HEK293T (cell line): ENCODE measurements at regions not wholly inside any gene's neighbourhood (a gene's known extent, or its start where the extent isn't known, plus 50 kb on each side); places are given as distances from the start of the nearest gene placed in this dataset.
"Not testable (repeated sequence)": the region's sequence is repeated elsewhere in the genome, so short reads cannot be mapped to it uniquely, and the experiment has no call there.

Source experiments
- CTCF ChIA-PET: fragments of 350-600 bp; formaldehyde crosslinking; extraction: SDS; loops from one replicate; lab custom pipeline; 2021; ENCODE audit warnings: antibody characterized with exemption, inconsistent platforms; lab: Yijun Ruan, JAX
- POLR2A ChIA-PET: fragments of 350-600 bp; formaldehyde crosslinking; extraction: SDS; loops from one replicate; lab custom pipeline; 2020; ENCODE audit warnings: antibody characterized with exemption, inconsistent platforms; lab: Yijun Ruan, JAX
- DNase-seq: peaks from one replicate; pipeline ENCODE4 v3.0.0; 2012; ENCODE audit warnings: mixed read lengths; ENCODE audit errors: extremely low spot score
- ARNT ChIP-seq: fragments of 450-650 bp; IDR thresholded peaks from 2 replicates; pipeline ENCODE4 v1.6.1; 2017; ENCODE audit warnings: mild to moderate bottlenecking
- BHLHE40 ChIP-seq: fragments of 450-650 bp; IDR thresholded peaks from 2 replicates; pipeline ENCODE4 v1.6.1; 2016; ENCODE audit warnings: mild to moderate bottlenecking, moderate library complexity, borderline replicate concordance
- CTBP1 ChIP-seq: fragments of 450-650 bp; IDR thresholded peaks from 2 replicates; pipeline ENCODE4 v1.6.1; 2016; ENCODE audit warnings: borderline replicate concordance
- ELF4 ChIP-seq: fragments of 450-650 bp; IDR thresholded peaks from 2 replicates; pipeline ENCODE4 v1.6.1; 2017; ENCODE audit warnings: antibody characterized with exemption
- FOXA1 ChIP-seq: fragments of 450-650 bp; IDR thresholded peaks from 2 replicates; pipeline ENCODE4 v1.6.1; 2016; ENCODE audit warnings: mild to moderate bottlenecking
- FOXK2 ChIP-seq: fragments of 450-650 bp; IDR thresholded peaks from 2 replicates; pipeline ENCODE4 v1.6.1; 2016; ENCODE audit warnings: mild to moderate bottlenecking
- FOXM1 ChIP-seq: fragments of 450-650 bp; IDR thresholded peaks from 2 replicates; pipeline ENCODE4 v1.6.1; 2017; ENCODE audit warnings: mild to moderate bottlenecking, borderline replicate concordance
- HDGF ChIP-seq: fragments of 450-650 bp; IDR thresholded peaks from 2 replicates; pipeline ENCODE4 v1.6.1; 2017; ENCODE audit warnings: antibody characterized with exemption, borderline replicate concordance
- L3MBTL2 ChIP-seq: fragments of 450-650 bp; conservative IDR thresholded peaks from 2 replicates; pipeline ENCODE4 v1.6.1; 2016; ENCODE audit warnings: mild to moderate bottlenecking
- LEF1 ChIP-seq: fragments of 450-650 bp; IDR thresholded peaks from 2 replicates; pipeline ENCODE4 v1.6.1; 2017; ENCODE audit warnings: mild to moderate bottlenecking, borderline replicate concordance
- NFRKB ChIP-seq: fragments of 450-650 bp; IDR thresholded peaks from 2 replicates; pipeline ENCODE4 v1.6.1; 2016; ENCODE audit warnings: mild to moderate bottlenecking, moderate library complexity
- SP1 ChIP-seq: fragments of 450-650 bp; IDR thresholded peaks from 2 replicates; pipeline ENCODE4 v1.6.1; 2017
- SUZ12 ChIP-seq: fragments of 450-650 bp; IDR thresholded peaks from 2 replicates; pipeline ENCODE4 v1.6.1; 2016; ENCODE audit warnings: mild to moderate bottlenecking
- TARDBP ChIP-seq: fragments of 450-650 bp; IDR thresholded peaks from 2 replicates; pipeline ENCODE4 v1.6.1; 2016
- ZNF384 ChIP-seq: fragments of 450-650 bp; IDR thresholded peaks from 2 replicates; pipeline ENCODE4 v1.6.1; 2016
- TF ChIP-seq, protein P1 (sequence below): fragments of 450-650 bp; IDR thresholded peaks from 2 replicates; pipeline ENCODE4 v1.6.1; 2016

DNA sequence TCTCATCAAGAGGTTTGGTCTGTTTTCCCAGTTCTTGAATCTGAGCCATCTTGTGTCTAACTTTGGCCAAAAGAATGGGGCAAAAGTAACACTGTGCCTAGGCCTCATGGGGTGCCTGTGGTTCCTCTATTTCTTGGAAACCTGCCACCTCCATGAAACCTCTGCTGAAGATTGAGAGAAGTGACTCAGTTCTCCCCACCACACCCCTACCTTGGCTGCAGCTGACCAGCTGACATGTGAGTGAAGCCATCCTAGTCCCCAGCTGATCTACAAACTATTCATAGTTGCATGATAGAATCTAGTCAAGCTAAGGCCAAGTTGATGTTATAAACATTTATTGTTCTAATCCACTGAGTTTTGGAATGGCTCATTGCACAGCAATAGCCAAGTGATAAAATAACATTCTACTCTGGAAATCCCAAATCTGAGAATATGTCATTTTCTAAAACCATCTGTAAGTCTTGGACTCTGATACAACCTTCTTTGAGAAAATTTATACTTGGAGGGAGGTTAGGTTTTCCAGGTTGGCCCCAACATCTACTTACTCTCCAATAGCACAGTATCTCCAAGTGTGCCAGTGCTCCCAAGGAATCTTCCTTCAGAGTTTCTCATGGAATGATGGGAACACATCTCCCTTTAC, 107.0 kb upstream of the SMLR1 start:
- CTCF ChIA-PET = interaction anchor here (0.7 kb wide), 1 partner anchor 17 kb away, joined by 9 read pairs; no protein-coding TSS in a partner anchor
- DNase-seq = no peak
- TF ChIP-seq FOXM1 = no peak
- no peak for TF ChIP-seq CTBP1
- no peak for TF ChIP-seq ARNT
- no peak for TF ChIP-seq FOXA1
- TF ChIP-seq HDGF = no peak
- no peak for TF ChIP-seq SP1
- TF ChIP-seq LEF1 = no peak
- TF ChIP-seq BHLHE40 = no peak
- TF ChIP-seq SUZ12 = no peak
- POLR2A ChIA-PET = no interaction called here

DNA sequence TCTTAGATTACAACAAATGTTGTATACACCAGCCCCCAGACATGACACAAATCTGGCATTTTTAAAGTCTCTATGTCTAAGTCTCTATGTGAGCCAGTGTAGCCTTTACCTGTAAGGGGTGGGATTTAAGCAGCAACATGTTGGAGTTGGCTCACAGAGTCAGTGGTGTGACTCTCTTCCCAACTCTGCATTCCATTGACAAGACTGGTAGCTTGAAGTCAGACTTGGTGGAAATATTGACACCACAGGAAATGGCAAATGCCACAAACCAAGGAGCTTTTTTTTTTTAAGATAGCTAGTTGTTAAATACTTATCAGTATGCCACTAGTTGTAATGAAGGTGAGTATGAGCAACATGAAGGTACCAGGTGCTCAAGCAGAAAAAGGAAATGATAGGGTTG, 103.1 kb upstream of the SMLR1 start:
- TF ChIP-seq FOXM1 = no peak
- TF ChIP-seq ARNT = no peak
- TF ChIP-seq ZNF384 = no peak
- TF ChIP-seq NFRKB = no peak
- CTCF ChIA-PET = no interaction called here

DNA sequence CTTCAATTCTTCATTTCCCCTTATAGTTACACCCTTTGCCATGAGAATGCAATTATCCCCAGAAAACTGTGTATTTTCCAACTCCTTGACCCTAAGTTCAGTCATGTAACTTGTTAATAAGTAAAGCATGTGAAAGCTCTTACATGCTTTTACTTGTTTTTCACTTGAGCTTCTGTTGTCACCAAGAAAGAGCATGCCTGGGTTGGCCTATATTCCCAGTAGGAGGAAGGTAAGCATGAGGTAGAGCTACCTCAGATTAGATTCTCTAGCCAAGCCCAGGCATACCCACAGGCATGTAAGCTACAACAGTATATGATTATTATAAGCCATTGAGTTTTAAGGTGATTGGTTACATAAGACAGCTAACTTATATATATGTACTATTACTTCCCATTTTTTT, 101.7 kb upstream of the SMLR1 start:
- no peak for DNase-seq
- ChIA-PET CTCF (no interaction called here), POLR2A (no interaction called here)
- no peak for TF ChIP-seq SUZ12
- TF ChIP-seq ELF4 = no peak
- TF ChIP-seq FOXA1 = no peak
- TF ChIP-seq, protein P1, sequence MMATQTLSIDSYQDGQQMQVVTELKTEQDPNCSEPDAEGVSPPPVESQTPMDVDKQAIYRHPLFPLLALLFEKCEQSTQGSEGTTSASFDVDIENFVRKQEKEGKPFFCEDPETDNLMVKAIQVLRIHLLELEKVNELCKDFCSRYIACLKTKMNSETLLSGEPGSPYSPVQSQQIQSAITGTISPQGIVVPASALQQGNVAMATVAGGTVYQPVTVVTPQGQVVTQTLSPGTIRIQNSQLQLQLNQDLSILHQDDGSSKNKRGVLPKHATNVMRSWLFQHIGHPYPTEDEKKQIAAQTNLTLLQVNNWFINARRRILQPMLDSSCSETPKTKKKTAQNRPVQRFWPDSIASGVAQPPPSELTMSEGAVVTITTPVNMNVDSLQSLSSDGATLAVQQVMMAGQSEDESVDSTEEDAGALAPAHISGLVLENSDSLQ = no peak
- no peak for TF ChIP-seq ZNF384

More for the DNA sequence above, 103.1 kb upstream of the SMLR1 start:
- POLR2A ChIA-PET = no interaction called here
- no peak for DNase-seq

DNA sequence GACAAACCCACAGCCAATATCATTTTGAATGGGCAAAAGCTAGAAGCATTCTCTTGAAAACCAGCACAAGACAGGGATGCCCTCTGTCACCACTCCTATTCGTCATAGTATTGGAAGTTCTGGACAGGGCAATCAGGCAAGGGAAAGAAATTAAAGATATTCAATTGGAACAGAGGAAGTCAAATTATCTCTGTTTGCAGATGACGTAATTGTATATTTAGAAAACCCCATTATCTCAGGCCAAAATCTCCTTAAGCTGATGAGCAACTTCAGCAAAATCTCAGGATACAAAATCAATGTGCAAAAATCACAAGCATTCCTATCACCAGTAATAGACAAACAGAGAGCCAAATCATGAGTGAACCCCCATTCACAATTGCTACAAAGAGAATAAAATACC, 99.1 kb upstream of the SMLR1 start:
- DNase-seq, POLR2A ChIA-PET: not testable (repeated sequence)
- CTCF ChIA-PET = interaction anchor here (0.6 kb wide), 1 partner anchor 398 kb away, joined by 3 read pairs; no protein-coding TSS in a partner anchor

DNA sequence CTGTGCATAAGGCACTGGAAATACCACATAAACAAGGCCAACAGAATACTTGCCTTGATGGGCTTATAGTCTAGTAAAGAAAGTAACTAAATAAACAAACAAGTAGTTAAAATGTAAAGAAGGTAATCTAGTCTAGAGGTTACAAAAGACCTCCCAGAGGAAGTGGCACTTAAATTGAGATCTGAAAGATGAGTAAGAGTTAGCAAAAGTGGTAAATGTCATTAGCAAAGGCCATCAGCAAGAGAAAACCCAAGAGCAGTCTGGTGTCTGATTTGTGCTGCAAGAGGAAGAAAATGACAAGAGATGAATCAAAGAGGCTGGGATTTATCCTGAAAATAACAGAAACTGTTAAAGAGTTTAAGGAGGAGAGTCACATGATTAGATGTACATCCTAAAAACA, 96.6 kb upstream of the SMLR1 start:
- POLR2A ChIA-PET = no interaction called here
- CTCF ChIA-PET = no interaction called here
- DNase-seq = no peak
- TF ChIP-seq SUZ12 = no peak
- TF ChIP-seq CTBP1 = no peak
- no peak for TF ChIP-seq HDGF
- no peak for TF ChIP-seq LEF1
- no peak for TF ChIP-seq ELF4
- no peak for TF ChIP-seq L3MBTL2
- TF ChIP-seq FOXK2 = no peak
- no peak for TF ChIP-seq ZNF384
- no peak for TF ChIP-seq ARNT
- TF ChIP-seq FOXM1 = no peak
- TF ChIP-seq BHLHE40 = no peak
- no peak for TF ChIP-seq FOXA1
- TF ChIP-seq SP1 = no peak
- no peak for TF ChIP-seq NFRKB
- TF ChIP-seq, protein P1 = no peak
- TF ChIP-seq TARDBP = no peak

DNA sequence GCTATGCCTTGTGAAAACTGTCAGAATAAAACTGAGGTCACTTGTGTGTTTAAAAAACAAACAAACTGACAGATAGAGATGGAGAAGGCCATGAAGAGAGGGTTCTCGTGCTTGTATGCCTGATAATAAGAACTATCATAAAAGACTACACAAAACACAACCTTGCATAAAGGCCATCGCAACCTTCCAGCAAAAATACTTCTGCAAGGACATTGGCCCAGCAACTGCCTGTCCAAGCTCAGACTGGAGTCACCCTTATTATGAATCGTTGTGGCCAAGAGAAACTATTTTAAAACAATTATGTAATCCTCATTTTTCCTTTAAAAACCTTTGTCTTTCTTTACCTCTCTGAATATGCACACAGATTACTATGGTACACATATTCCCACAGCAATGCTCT, 93.0 kb upstream of the SMLR1 start:
- TF ChIP-seq FOXA1 = no peak
- TF ChIP-seq FOXM1 = no peak
- TF ChIP-seq FOXK2 = no peak
- no peak for TF ChIP-seq LEF1
- TF ChIP-seq SP1 = no peak
- TF ChIP-seq CTBP1 = no peak
- TF ChIP-seq SUZ12 = no peak
- TF ChIP-seq, protein P1 = no peak
- TF ChIP-seq L3MBTL2 = no peak
- no peak for TF ChIP-seq NFRKB
- no peak for TF ChIP-seq ELF4
- TF ChIP-seq ZNF384 = no peak
- no peak for TF ChIP-seq ARNT
- TF ChIP-seq TARDBP = no peak
- no peak for TF ChIP-seq BHLHE40
- TF ChIP-seq HDGF = no peak
- DNase-seq = no peak
- POLR2A ChIA-PET = no interaction called here
- CTCF ChIA-PET = no interaction called here

DNA sequence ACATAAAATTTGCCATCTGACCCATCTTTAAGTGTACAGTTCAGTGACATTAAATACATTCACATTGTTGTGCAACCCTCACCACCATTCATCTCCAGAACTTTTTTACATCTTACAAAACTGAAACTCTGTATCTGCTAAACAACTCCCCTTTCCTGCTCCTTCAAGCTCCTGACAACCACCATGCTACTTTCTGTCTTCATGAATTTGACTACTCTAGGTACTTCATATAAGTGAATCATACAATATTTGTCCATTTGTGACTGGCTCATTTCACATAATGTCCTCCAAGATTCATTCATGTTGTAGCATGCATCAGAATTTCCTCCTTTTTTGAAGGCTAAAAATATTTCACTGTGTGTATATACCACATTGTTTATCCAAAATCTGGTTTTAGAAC, 86.9 kb upstream of the SMLR1 start:
- no peak for TF ChIP-seq ZNF384
- no peak for TF ChIP-seq SUZ12
- TF ChIP-seq ELF4 = no peak
- TF ChIP-seq FOXK2 = no peak
- TF ChIP-seq L3MBTL2 = no peak
- no peak for TF ChIP-seq LEF1
- TF ChIP-seq CTBP1 = no peak
- TF ChIP-seq NFRKB = no peak
- TF ChIP-seq SP1 = no peak
- TF ChIP-seq ARNT = no peak
- no peak for TF ChIP-seq BHLHE40
- TF ChIP-seq TARDBP = no peak
- TF ChIP-seq FOXA1 = no peak
- no peak for TF ChIP-seq FOXM1
- no peak for TF ChIP-seq HDGF
- TF ChIP-seq, protein P1 = no peak
- ChIA-PET POLR2A (no interaction called here), CTCF (no interaction called here)
- DNase-seq = no peak
